LHCN-M2 (cell line): ENCODE measurements at regions not wholly inside any gene's neighbourhood (a gene's known extent, or its start where the extent isn't known, plus 50 kb on each side); places are given as distances from the start of the nearest gene placed in this dataset.

Experiments used
- DNase-seq: peaks from one replicate; pipeline ENCODE4 v3.0.0-alpha.2; 2012; ENCODE audit warnings: low read depth

DNA sequence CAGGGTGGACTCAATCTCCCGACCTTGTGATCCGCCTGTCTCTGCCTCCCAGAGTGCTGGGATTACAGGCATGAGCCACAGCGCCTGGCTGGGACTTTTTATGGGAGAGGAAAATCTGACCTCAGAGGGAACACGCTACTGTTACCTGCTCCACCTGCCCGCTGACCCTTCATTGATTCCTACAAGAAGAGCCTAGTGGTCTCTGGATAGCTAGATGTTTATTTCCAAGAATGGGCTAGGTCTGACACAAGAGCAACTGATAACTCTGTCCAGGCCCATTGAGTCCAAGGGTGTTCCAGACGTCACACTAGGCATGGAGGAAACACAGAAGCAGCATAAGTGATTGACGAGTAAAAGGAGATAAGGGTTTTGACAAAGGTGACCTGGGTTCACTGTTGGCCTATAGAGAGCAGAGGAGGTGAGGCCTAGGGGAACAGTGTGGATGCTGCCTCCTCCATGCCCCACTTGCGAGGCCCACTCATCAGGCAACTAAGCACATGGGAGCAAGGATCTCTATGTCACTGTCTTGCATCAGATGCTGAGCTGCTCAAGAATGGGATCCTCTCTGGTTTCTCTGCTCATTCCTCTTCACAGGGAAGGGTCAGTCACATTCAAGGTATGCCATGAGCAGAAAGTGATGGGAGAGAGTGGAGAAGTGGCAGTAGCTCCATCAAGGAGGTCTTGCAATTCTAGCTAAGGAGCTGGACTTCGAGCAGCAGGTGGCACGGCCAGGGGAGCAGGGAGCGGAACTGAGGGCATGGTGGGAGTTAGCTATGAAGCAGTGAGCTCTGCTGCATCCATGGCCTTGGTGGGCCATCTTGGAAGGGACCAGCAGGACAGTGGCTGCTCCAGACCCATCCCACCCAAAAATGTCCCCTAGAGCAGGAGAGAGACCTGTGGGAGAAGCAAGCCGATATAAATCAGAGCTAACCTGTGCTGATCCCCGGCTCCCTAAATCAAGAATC lies 145.2 kb downstream of the WSCD1 start:
- no peak for DNase-seq

DNA sequence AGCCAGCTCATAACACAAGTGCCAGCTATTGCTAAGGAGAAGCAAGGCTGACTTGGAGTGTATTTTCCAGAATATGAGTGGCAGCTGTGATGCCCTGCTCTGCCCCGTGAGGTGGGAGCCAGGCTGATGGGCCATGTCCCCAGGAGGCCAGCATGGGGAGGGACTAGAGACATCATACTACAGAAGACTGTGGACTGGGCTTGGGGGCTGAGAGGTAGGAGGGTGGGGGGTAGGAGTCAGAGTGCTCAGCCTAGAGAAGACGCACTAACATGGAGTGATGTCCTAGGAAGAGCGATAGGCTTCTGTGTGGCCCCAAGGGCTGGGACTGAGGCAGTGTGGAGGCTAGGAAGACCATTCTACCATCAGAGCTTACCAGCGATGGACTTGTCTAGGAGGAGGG lies 143.7 kb downstream of the WSCD1 start:
- DNase-seq = no peak

DNA sequence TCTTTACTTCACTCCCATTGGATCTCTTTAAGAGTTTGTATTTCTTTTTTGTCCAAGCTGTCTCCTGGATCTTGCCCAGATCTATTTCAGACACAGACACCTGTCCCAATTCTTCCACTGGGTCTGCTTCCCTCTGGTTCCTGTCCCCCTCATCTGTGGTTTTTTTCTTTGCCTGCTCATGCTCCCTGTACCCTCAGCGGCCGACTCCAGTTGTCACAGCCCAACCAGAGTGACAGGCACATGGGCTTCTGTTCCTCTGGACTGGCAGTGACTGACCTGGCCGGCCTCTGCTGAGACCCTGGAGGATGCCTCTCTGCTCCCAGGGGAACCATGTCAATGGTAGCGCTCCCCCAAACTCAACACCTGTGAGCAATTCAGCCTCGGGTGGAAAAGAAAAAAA lies 142.6 kb downstream of the WSCD1 start:
- no peak for DNase-seq

DNA sequence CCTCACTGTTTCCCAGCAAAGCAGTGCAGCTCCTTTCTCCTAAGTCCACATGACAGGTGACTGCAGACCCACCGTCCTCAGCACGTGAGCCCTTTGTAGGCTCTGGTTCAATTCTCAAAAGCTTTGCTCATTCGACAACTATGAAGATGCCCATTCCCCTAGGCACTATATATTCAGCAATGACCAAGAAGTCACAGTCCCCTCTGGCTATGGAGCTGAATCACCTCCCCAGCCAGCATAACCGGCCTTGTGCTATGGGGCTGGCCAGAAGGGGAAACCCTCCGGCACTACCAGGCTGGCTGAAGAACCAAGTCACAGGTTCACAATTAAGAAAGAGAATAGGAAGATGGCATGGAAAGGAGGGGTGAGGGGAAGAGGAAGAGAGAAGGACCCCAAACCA lies 139.7 kb downstream of the WSCD1 start:
- no peak for DNase-seq

DNA sequence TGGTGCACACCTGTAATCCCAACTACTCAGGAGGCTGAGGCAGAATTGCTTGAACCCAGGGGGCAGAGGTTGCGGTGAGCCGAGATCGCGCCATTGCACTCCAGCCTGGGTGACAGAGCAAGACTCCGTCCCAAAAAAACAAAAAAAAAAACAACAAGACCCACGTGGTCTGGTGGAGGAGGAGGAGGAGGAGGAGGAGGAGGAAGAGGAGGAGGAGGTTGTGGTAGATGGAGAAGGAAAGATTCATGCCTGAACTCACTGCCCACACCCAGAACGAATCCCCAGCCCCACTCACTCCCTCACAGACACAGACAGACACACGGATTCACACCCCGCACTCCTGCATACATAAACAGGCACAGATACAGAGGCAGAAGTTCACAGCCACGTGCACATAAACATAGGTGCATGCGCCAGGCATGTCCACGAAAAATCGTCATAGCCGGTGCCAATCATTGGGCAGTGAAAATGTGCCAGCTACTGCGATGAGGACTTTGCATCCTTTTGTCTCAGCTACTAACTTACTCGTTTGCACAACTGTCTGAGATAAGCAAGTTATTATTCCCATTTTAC lies 138.5 kb downstream of the WSCD1 start:
- DNase-seq = no peak

DNA sequence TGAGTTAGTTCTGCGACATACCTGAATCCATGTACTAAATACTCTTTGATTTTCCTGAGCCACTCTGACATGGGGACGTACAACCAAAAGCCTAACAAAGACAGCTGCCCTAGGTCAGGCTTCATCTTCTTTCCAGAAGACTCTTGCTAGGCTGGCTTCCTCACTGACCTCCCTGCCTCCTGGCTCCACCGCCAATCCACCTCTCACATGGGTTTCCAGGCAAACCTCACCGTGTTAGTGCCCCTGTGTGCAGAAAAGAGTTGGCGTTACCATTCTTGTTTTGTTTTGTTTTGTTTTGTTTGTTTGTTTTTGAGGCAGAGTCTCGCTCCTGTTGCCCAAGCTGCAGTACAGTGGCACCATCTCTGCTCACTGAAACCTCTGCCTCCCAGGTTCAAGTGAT lies 135.3 kb downstream of the WSCD1 start:
- no peak for DNase-seq

DNA sequence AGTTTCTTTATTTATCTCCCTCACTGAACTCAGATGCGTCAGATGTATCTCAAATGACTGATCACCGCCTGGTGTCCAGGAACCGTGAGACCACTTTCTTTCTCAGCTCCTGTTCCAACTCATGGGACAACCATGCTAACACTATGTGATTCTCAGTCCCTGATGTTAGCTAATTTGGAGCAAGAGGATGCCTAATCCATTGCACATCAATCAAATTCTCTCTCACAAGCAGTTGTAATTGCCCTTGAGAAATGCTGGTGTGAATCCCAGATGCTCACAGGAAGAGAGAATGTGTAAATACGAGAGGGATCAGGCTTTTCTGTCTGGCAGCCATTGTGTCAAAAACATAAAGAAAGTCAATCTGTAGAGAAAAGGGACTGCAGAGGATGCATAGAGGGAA lies 134.9 kb downstream of the WSCD1 start:
- no peak for DNase-seq

DNA sequence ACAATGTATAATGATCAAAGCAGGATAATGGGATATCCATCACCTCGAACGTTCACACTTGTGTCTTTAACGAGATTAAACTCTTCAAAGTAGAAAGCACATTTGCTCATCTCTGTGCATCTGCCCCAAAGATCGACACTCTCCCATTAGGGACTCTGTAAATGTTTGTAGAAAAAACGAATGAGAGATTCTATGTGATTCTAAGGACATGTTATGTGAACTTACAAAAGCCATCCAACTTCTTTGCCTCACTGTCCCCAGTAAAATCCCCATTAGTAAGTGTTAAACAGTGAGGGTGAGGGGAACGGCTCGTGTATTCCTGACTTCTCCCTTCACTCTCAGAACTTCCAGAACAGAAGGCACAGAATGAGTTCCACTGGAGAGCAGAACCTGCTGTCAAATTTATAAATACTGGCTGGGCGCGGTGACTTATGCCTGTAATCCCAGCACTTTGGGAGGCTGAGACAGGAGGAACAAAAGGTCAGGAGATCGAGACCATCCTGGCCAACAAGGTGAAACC lies 134.1 kb downstream of the WSCD1 start:
- no peak for DNase-seq

DNA sequence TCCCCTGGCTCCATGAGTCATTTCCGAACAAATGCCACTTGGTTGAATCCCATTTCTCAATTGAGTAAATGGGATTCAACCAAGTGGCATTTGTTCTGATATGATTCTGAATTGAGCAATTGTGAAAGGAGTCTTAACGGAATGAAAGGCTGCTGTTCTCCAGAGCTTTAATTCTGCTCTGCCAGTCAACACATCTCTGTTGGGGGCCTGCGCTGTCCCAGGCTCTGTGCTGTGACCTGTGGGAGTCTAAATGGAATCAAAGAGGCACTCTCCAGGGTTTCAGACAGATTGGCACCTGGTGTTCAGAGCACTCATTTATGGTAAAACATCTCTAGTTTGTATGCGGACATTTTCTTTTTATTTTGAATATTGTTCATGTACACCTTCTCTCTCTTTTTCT lies 126.2 kb downstream of the WSCD1 start:
- DNase-seq = no peak

DNA sequence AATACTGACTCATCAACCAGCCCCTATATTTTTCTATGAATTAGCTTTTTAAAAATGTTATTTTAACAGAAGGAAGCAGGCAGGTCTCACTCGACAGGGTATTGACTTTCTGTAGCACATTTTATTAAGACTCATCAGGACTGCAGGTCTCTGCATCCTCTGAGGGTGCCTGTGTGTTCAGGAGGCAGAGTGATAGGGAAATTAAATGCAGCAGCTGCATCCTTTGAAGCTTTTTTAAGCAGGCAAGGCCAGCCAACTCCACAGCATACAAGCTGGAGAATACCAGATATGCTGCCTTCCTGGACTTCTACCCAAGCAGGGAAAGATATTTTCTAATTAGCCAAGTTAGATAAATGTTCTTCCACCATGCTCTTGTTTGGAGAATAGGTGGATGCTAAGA lies 124.9 kb downstream of the WSCD1 start:
- DNase-seq = no peak

DNA sequence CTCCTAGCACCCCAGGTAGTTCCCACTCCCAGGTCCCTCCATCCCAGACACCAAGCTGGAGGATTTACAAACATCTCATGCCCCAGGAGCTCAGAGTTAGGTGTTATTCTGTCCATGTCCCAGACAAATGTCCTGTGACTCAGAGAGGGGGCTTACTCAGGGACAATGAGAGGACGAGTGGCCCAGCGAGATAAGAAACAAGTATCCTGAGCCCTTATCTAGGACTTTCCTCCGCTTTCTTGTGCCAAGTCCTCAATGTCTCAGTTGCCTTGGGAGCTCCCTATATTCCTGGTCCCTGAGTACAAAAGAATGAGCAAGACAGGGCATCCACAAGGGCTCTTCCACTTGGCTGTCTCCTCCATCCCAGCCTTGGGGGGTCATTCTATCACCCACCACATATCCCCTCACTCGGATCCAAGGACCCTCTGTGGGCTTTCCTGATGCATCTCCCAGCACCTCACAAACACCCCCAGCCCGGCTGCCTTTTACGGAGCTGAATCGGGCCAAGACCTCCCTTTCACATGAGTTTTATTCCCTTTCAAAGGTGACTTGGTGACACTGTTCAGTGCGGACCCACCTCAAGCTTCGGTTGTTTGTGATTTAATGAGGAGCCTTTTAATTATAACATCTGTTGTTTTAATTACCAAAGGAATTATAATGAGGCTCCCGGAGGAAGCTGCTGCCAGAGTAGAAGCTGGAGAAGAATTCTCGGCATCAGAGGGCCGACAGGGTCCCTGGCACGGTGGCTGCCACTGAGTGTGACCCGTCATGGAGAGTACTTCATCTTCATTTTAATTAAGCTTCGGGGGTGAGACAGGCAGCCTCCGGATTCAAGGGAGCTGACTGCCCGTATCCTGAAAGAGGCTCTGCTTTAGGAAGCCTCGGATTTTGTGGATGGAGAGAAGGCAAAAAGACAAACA lies 121.5 kb downstream of the WSCD1 start:
- no peak for DNase-seq

DNA sequence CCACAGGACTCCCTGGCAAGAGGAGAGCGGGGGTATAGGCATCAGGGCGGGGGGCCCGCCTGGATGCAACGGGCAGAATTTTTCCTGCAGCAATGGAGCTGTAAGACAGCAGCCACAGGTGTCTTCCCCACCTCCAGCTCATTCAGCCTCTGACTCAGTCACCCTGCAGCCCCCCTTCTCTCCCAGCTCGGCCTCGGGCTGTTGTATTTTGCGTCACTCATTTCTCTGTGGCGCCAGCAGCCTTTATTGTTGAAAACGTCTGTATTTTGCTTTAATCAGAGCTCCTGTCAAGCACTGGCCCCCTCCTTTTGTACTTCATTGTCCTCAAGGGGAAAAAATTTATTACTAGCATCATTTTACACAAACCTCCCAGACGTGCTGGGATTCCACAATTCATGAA lies 117.7 kb downstream of the WSCD1 start:
- DNase-seq = no peak

DNA sequence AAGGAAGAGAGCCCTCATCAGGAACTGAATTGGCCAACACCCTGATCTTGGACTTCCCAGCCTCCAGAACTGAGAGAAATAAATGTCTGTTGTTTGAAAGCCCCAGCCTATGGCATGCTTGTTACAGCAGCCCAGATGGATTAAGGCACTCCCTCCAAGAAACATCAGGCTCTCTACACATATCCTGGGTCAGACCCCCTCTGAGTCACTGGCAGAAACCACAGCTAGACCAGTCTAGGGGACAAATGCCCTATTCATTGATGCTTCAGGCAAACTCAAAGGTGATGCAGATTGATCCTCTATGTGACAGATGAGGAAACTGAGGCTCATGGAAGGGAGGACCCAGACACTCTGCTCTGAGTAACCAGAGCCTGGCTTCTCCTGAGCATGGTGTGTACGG lies 116.8 kb downstream of the WSCD1 start:
- DNase-seq = no peak

DNA sequence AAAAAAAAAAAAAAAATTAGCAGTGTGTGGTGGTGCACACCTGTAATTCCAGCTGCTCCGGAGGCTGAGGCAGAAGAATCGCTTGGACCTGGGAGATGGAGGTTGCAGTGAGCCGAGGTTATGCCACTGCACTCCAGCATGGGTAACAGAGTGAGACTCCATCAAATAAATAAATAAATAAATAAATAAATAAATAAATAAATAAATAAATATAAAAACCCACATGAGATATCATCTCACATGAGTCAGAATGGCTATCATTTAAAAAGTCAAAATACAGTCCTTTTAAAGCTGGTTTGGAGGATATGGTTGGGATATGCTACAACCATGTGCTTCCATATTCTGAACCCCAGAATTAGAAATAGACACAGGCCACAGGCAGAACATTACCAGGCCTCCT lies 114.3 kb downstream of the WSCD1 start:
- no peak for DNase-seq

DNA sequence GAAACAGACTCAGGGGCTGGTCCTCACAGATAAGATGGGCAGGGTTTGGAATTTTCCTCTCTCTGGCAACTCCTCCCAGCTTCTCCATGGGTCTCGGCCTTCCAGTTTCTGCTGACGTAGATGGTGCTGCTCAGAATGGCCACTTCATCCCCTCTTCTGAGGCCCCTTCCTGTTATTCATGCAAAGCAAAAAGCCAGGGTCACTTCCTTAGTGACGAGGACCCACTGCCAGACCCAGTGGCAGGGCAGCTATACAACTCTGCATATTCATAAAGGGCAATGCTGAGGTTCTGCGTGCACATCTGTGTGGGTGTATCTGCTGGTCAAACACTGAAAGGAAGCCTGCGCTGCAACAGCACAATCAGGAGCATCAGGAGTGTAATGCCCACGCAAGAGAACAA lies 108.8 kb downstream of the WSCD1 start:
- no peak for DNase-seq

DNA sequence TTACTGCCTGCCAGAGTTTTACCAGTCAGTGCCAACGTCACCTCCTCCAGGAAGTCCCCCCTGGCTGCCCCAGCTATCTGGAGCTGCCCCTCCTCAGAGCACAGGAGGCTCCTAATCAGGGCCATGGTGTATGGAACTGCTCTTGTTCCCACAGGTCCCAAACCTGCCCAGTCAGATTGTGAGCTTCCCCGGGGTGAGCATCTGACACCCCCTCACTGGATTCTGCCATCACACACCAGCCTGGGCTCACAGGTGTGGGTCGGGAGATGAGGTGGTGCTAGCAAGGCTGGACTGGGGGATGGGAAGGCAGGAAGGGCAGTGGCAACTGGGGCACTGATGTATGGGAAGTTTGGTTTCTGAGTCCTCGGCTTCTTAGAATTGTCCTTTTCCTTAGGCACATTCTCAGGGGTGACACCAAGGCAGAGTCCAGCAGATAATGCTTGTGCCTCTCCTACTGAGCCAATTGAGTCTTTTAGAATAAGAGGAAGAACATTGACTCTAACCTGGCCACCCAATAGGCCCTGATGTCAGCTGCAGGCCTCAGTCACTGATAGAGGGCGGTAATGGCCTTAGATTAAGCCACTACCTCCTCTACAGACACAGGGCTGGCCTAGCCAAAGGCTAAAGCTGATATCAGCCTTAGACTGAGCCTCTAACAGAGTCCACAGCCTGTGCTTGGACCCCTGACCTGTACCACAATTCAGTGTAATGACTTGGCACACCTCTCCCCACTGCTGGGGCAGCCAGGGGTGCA lies 107.9 kb downstream of the WSCD1 start:
- no peak for DNase-seq
